H1 (cell line): ENCODE measurements at regions not wholly inside any gene's neighbourhood (a gene's known extent, or its start where the extent isn't known, plus 50 kb on each side); places are given as distances from the start of the nearest gene placed in this dataset.
A peak's percentile ranks its signal among the peaks of the same experiment; 100 is the strongest.

Experiments
- CTCF ChIA-PET: fragments of 300-600 bp; sonication (Branson Sonifier 250); formaldehyde crosslinking; loops from one replicate; lab custom pipeline; 2021; ENCODE audit not compliant: partially characterized antibody; lab: Charles Lee
- POLR2A ChIA-PET: fragments of 300-600 bp; sonication (Branson Sonifier 250); formaldehyde crosslinking; loops from one replicate; lab custom pipeline; 2021; ENCODE audit warnings: inconsistent platforms; ENCODE audit not compliant: partially characterized antibody; lab: Charles Lee
- DNase-seq, 2 experiments: peaks; one replicate each; pipeline versions ENCODE4 v3.0.0 to v3.0.0-alpha.2; 2010 to 2022; ENCODE audit warnings: low spot score in 2 of 2, low read depth in 1 of 2, mixed read lengths in 1 of 2
- FAIRE-seq: peaks from 2 replicates; lab custom pipeline; 2011; peaks lifted over from hg19 to GRCh38; lab: Jason Lieb, UNC
- H2AFZ ChIP-seq: 2 replicates; pipeline ENCODE4 v1.8.1; 2012; ENCODE audit warnings: low read length, inconsistent platforms
- H2AK5ac ChIP-seq: 2 replicates; pipeline ENCODE4 v1.6.1; 2013; ENCODE audit warnings: low read depth, low read length
- H2BK120ac ChIP-seq: replicated peaks from 2 replicates; pipeline ENCODE3; 2013; ENCODE audit warnings: low read depth, low read length, inconsistent platforms
- H2BK12ac ChIP-seq: 2 replicates; pipeline ENCODE4 v1.6.1; 2013; ENCODE audit warnings: low read depth, low read length
- H2BK15ac ChIP-seq: 2 replicates; pipeline ENCODE4 v1.6.1; 2013; ENCODE audit warnings: low read length
- H2BK20ac ChIP-seq: 2 replicates; pipeline ENCODE4 v1.6.1; 2013; ENCODE audit warnings: low read length
- H2BK5ac ChIP-seq: 2 replicates; pipeline ENCODE4 v1.6.1; 2013; ENCODE audit warnings: low read depth, low read length
- H3K14ac ChIP-seq: 2 replicates; pipeline ENCODE4 v1.6.1; 2013; ENCODE audit warnings: inconsistent platforms; ENCODE audit not compliant: insufficient read length
- H3K18ac ChIP-seq: 2 replicates; pipeline ENCODE4 v1.6.1; 2013; ENCODE audit warnings: low read length; ENCODE audit errors: extremely low read depth
- H3K23ac ChIP-seq: 2 replicates; pipeline ENCODE4 v1.6.1; 2013; ENCODE audit warnings: inconsistent platforms; ENCODE audit not compliant: insufficient read length
- H3K23me2 ChIP-seq: 2 replicates; pipeline ENCODE4 v1.6.1; 2013; ENCODE audit warnings: low read depth, low read length
- H3K27ac ChIP-seq: 2 replicates; pipeline ENCODE4 v1.6.1; 2011; ENCODE audit warnings: low read depth, low read length, inconsistent platforms
- H3K27me3 ChIP-seq, 4 experiments: replicated peaks in 1 of 4; 1 replicate in 1 of 4; 2 replicates in 3 of 4; pipeline versions ENCODE4 v1.6.1 to v1.8.1; 2011 to 2013; ENCODE audit warnings: low read length in 3 of 4, mild to moderate bottlenecking in 3 of 4, inconsistent platforms in 2 of 4, mixed read lengths in 2 of 4, moderate library complexity in 1 of 4; ENCODE audit not compliant: control insufficient read depth in 3 of 4, insufficient read depth in 3 of 4; ENCODE audit errors: extremely low read depth in 1 of 4
- H3K36me3 ChIP-seq, 4 experiments: 2 replicates each; pipeline versions ENCODE4 v1.6.1 to v1.8.1; 2011 to 2013; ENCODE audit warnings: mild to moderate bottlenecking in 4 of 4, low read length in 3 of 4, moderate library complexity in 2 of 4, control low read depth in 1 of 4, inconsistent platforms in 1 of 4; ENCODE audit not compliant: insufficient read depth in 4 of 4, control insufficient read depth in 2 of 4
- H3K4ac ChIP-seq: replicated peaks from 2 replicates; pipeline ENCODE3; 2013; ENCODE audit warnings: low read length, low read depth, mixed read lengths, inconsistent platforms; ENCODE audit not compliant: insufficient read length
- H3K4me1 ChIP-seq, 4 experiments: replicated peaks in 1 of 4; 1 replicate in 1 of 4; 2 replicates in 3 of 4; pipeline versions ENCODE4 v1.6.1 to v1.8.1; 2011 to 2013; ENCODE audit warnings: low read length in 3 of 4, inconsistent platforms in 2 of 4, mixed read lengths in 1 of 4; ENCODE audit not compliant: insufficient read depth in 4 of 4, control insufficient read depth in 3 of 4
- H3K4me2 ChIP-seq, 2 experiments: 2 replicates each; pipeline versions ENCODE4 v1.6.1 to v1.8.1; 2011 to 2013; ENCODE audit warnings: low read depth in 2 of 2, low read length in 2 of 2, control low read depth in 1 of 2, inconsistent platforms in 1 of 2, mild to moderate bottlenecking in 1 of 2; ENCODE audit not compliant: insufficient read depth in 1 of 2
- H3K4me3 ChIP-seq, 4 experiments: fragments of 200-600, 300-600 bp in 1 of 4; sonication (generic), shearing (Covaris generic), sonication (Bioruptor Twin) in 1 of 4; 2 replicates each; pipeline versions ENCODE4 v1.5.1 to v1.8.1; 2011 to 2016; ENCODE audit warnings: low read length in 4 of 4, low read depth in 3 of 4, control low read depth in 2 of 4, inconsistent platforms in 2 of 4, mild to moderate bottlenecking in 2 of 4, mixed read lengths in 1 of 4, moderate library complexity in 1 of 4; ENCODE audit not compliant: insufficient read depth in 2 of 4; ENCODE audit errors: extremely low read depth in 1 of 4
- H3K56ac ChIP-seq: replicated peaks from 2 replicates; pipeline ENCODE3; 2013; ENCODE audit warnings: low read depth, mild to moderate bottlenecking, mixed read lengths, low read length, inconsistent platforms; ENCODE audit not compliant: insufficient read length
- H3K79me1 ChIP-seq: 2 replicates; pipeline ENCODE4 v1.6.1; 2013; ENCODE audit warnings: low read depth, low read length, control low read depth
- H3K79me2 ChIP-seq, 2 experiments: 2 replicates each; pipeline versions ENCODE4 v1.6.1 to v1.8.1; 2012 to 2013; ENCODE audit warnings: low read length in 2 of 2, mild to moderate bottlenecking in 2 of 2, inconsistent platforms in 1 of 2; ENCODE audit not compliant: insufficient read depth in 2 of 2, control insufficient read depth in 1 of 2
- H3K9ac ChIP-seq, 4 experiments: replicated peaks in 1 of 4; 1 replicate in 1 of 4; 2 replicates in 3 of 4; pipeline versions ENCODE4 v1.6.1 to v1.8.1; 2011 to 2013; ENCODE audit warnings: low read depth in 3 of 4, low read length in 3 of 4, control low read depth in 2 of 4, mild to moderate bottlenecking in 2 of 4, moderate library complexity in 2 of 4, inconsistent platforms in 1 of 4; ENCODE audit errors: extremely low read depth in 1 of 4
- H3K9me3 ChIP-seq, 2 experiments: 2 replicates each; pipeline versions ENCODE4 v1.6.1 to v1.8.1; 2012 to 2013; ENCODE audit warnings: mild to moderate bottlenecking in 2 of 2, moderate library complexity in 2 of 2, control low read depth in 1 of 2, inconsistent platforms in 1 of 2, low read depth in 1 of 2, low read length in 1 of 2, mixed read lengths in 1 of 2; ENCODE audit not compliant: insufficient read depth in 2 of 2
- H4K20me1 ChIP-seq, 2 experiments: replicated peaks in 1 of 2; 2 replicates each; pipeline versions ENCODE3 to v1.8.1; 2011 to 2013; ENCODE audit warnings: inconsistent platforms in 2 of 2, low read length in 2 of 2, mild to moderate bottlenecking in 1 of 2; ENCODE audit not compliant: insufficient read depth in 2 of 2, control insufficient read depth in 1 of 2
- H4K5ac ChIP-seq: 2 replicates; pipeline ENCODE4 v1.6.1; 2013; ENCODE audit warnings: low read length, low read depth, mixed read lengths, inconsistent platforms; ENCODE audit not compliant: insufficient read length
- H4K8ac ChIP-seq: 2 replicates; pipeline ENCODE4 v1.8.0; 2013; ENCODE audit warnings: mild to moderate bottlenecking, moderate library complexity, low read length, inconsistent platforms; ENCODE audit not compliant: insufficient read depth; ENCODE audit errors: extremely low read depth
- H4K91ac ChIP-seq: replicated peaks from 2 replicates; pipeline ENCODE3; 2013; ENCODE audit warnings: low read length, mixed read lengths, inconsistent platforms; ENCODE audit not compliant: insufficient read length
- CBX5 ChIP-seq: fragments of 300-800, 300-1000 bp; sonication (generic); IDR thresholded peaks from 2 replicates; pipeline ENCODE4 v1.7.1; 2016; ENCODE audit warnings: antibody characterized with exemption, low read length, low read depth
- CTCF ChIP-seq, 3 experiments: IDR thresholded peaks; 1 replicate in 2 of 3; 2 replicates in 1 of 3; pipeline versions ENCODE4 v1.5.1 to v1.6.1; 2011; ENCODE audit warnings: low read length in 3 of 3, mild to moderate bottlenecking in 3 of 3, inconsistent platforms in 2 of 3, low read depth in 1 of 3, moderate library complexity in 1 of 3; ENCODE audit not compliant: insufficient read depth in 1 of 3; ENCODE audit errors: control extremely low read depth in 1 of 3
- EZH2 ChIP-seq: fragments of 200-600 bp; sonication (generic); IDR thresholded peaks from 2 replicates; pipeline ENCODE4 v1.7.1; 2012; ENCODE audit warnings: low read depth, mild to moderate bottlenecking, moderate library complexity, low read length, inconsistent platforms; ENCODE audit not compliant: severe bottlenecking
- PHF8 ChIP-seq: fragments of 200-600 bp; sonication (generic); conservative IDR thresholded peaks from 2 replicates; pipeline ENCODE4 v1.7.1; 2012; ENCODE audit warnings: low read depth, mild to moderate bottlenecking, inconsistent platforms, low read length, moderate library complexity
- RFX5 ChIP-seq: IDR thresholded peaks from 2 replicates; pipeline ENCODE4 v1.6.1; 2011; ENCODE audit warnings: low read depth, low read length, improper control_type of control experiment, borderline replicate concordance
- SP1 ChIP-seq: IDR thresholded peaks from 2 replicates; pipeline ENCODE4 v1.6.1; 2011; ENCODE audit warnings: low read depth, low read length
- TAF1 ChIP-seq: IDR thresholded peaks from 2 replicates; pipeline ENCODE4 v1.6.1; 2011; ENCODE audit warnings: mild to moderate bottlenecking, low read depth, low read length
- WGBS, 2 experiments: shearing (Covaris generic) in 1 of 2; methylation state at CpG; one replicate each; pipeline versions ENCODE4 v1.1.6 to v1.1.7; 2013 to 2015; ENCODE audit warnings: low lambda C conversion rate in 2 of 2, mixed read lengths in 2 of 2, inconsistent platforms in 1 of 2, low coverage in 1 of 2, missing lambda C conversion rate in 1 of 2; ENCODE audit not compliant: insufficient replicate concordance in 2 of 2, insufficient coverage in 1 of 2, insufficient read length in 1 of 2; ENCODE audit errors: extremely low coverage in 1 of 2, missing lambda C conversion rate in 1 of 2; 5-methylcytosine and 5-hydroxymethylcytosine counted together

GRCh38 chr11:45513821-45514340, 151.5 kb downstream of the CHST1 start:
- no peak overlapping the region for H3K23ac ChIP-seq
- H3K36me3 ChIP-seq: no peaks in the 10 kb centered on the region
- no peak overlapping the region for H2BK120ac ChIP-seq
- H4K20me1 ChIP-seq: no peaks in the 10 kb centered on the region
- CTCF ChIA-PET: interaction anchor here (0.6 kb wide), 1 partner anchor 53 kb away, joined by 3 read pairs; no protein-coding TSS in a partner anchor
- peaks cover 0 to 1% (median 0%) of the 10 kb centered on the region in 4 experiments; a peak in 1 of 7 replicates for H3K4me1 ChIP-seq
- no peak overlapping the region for H3K14ac ChIP-seq
- H3K23me2 ChIP-seq: no peaks in the 10 kb centered on the region; the same call in 1 of the 2 replicates
- no peak overlapping the region for H2AK5ac ChIP-seq
- no peak overlapping the region for H2AFZ ChIP-seq
- H3K4me3 ChIP-seq: no peak overlapping the region
- H3K9me3 ChIP-seq: no peaks in the 10 kb centered on the region
- H3K27ac ChIP-seq: no peak overlapping the region
- no peaks in the 10 kb centered on the region for H3K79me2 ChIP-seq
- no peak overlapping the region for H3K4ac ChIP-seq
- FAIRE-seq: no peak
- H3K27me3 ChIP-seq: no peaks in the 10 kb centered on the region; a peak in 1 of 7 replicates
- no peak overlapping the region for H2BK15ac ChIP-seq
- H3K4me2 ChIP-seq: no peak overlapping the region
- POLR2A ChIA-PET: no interaction called here
- 91% methylated on average over 8 of the region's 8 CpGs; no CpG with 5 or more reads in 1 of the 2 experiments for WGBS, 2 experiments
- no peak overlapping the region for H2BK5ac ChIP-seq
- H3K79me1 ChIP-seq: no peaks in the 10 kb centered on the region
- H2BK20ac ChIP-seq: no peak overlapping the region
- no peak overlapping the region for H3K56ac ChIP-seq
- no peak overlapping the region for H3K9ac ChIP-seq
- TF ChIP-seq PHF8: no peak
- no peak for TF ChIP-seq RFX5
- TF ChIP-seq CBX5: no peak
- TF ChIP-seq EZH2: no peak
- no peak for TF ChIP-seq TAF1
- no peak for TF ChIP-seq SP1
- no peak for TF ChIP-seq CTCF (IDR thresholded peaks at IDR 0.05; ENCODE audit: control extremely low read depth in 1 of 3, insufficient read depth in 1 of 3, low read depth in 1 of 3, low read length in 3 of 3)
- no peak overlapping the region for H4K5ac ChIP-seq
- H2BK12ac ChIP-seq: no peak overlapping the region
- peak overlapping the region; percentile 7; the same call in 1 of the 2 replicates for H4K8ac ChIP-seq
- H4K91ac ChIP-seq: no peak overlapping the region
- no peak overlapping the region for H3K18ac ChIP-seq
- no peak for DNase-seq
